Cardiac fibroblast (primary cell): ENCODE measurements at regions not wholly inside any gene's neighbourhood (a gene's known extent, or its start where the extent isn't known, plus 50 kb on each side); places are given as distances from the start of the nearest gene placed in this dataset.

ENCODE experiments used
- DNase-seq, 2 donors: peaks; one replicate each; pipeline versions ENCODE4 v3.0.0 to v3.0.0-alpha.2; 2010; ENCODE audit warnings: low read depth in 2 of 2
- H3K4me3 ChIP-seq, 2 donors: replicated peaks in 1 of 2; 1 replicate in 1 of 2; 2 replicates in 1 of 2; pipeline ENCODE4 v1.5.1; 2011; ENCODE audit warnings: low read depth in 2 of 2, low read length in 2 of 2, mild to moderate bottlenecking in 2 of 2, moderate library complexity in 1 of 2
- CTCF ChIP-seq: IDR thresholded peaks from one replicate; pipeline ENCODE4 v1.5.1; 2011; ENCODE audit warnings: low read depth, mild to moderate bottlenecking, low read length, inconsistent platforms

- no peak for TF ChIP-seq CTCF
Observed at GRCh38 chr9:13022756-13023155, 247.9 kb downstream of the LURAP1L start.

GRCh38 chr9:13023498-13023897 is 248.7 kb downstream of the LURAP1L start:
- no peak for TF ChIP-seq CTCF
- DNase-seq = peak in 1 of 2 donors; percentile 59
- H3K4me3 ChIP-seq = no peak overlapping the region

More at GRCh38 chr9:13022756-13023155, 247.9 kb downstream of the LURAP1L start:
- DNase-seq = peak in 1 of 2 donors; percentile 12
- H3K4me3 ChIP-seq = no peak overlapping the region

- DNase-seq = no peak
- no peak for TF ChIP-seq CTCF
Observed at GRCh38 chr9:13026956-13027355, 252.1 kb downstream of the LURAP1L start.

DNA sequence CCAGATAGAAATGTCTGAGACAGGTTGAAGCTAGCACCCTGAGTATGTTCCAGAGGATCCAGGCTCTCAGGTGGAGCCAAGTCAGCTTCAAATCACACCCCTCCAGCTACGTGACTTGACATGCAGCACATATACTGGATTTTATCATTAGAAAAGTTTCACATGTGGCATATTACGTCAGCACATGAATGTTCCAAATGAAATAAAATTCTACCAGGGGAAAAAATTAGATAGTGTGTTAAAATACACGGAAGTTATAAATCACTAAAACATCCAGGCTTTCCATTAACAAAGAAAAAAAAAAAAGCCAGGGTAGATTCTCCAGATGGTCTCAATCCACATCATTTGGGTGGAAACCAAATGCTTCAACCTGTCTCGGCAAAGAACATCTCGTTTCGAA is 251.6 kb downstream of the MPDZ start:
- TF ChIP-seq CTCF = no peak
- no peak overlapping the region for H3K4me3 ChIP-seq
- no peak for DNase-seq

More at GRCh38 chr9:13026956-13027355, 252.1 kb downstream of the LURAP1L start:
- H3K4me3 ChIP-seq = no peak overlapping the region

DNA sequence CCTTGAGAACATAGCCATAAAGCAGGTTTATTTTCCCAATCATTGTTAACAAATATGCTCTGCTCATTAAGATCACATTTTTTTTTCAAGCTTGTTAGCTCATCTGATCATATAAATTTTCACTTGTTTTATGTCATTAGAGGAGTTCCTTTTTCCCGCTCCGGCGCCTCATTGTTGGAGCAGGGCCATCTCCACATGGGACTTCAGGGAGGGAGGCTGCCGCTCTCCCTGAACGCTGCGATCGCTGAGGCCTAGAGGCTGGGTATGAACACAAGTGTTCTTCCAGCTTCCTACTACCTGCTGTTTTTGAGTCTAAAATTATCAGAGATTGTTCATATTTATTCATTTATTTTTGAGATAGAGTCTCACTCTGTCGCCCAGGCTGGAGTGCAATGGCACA is 246.9 kb downstream of the MPDZ start:
- no peak for TF ChIP-seq CTCF
- DNase-seq = no peak
- H3K4me3 ChIP-seq = no peak overlapping the region

DNA sequence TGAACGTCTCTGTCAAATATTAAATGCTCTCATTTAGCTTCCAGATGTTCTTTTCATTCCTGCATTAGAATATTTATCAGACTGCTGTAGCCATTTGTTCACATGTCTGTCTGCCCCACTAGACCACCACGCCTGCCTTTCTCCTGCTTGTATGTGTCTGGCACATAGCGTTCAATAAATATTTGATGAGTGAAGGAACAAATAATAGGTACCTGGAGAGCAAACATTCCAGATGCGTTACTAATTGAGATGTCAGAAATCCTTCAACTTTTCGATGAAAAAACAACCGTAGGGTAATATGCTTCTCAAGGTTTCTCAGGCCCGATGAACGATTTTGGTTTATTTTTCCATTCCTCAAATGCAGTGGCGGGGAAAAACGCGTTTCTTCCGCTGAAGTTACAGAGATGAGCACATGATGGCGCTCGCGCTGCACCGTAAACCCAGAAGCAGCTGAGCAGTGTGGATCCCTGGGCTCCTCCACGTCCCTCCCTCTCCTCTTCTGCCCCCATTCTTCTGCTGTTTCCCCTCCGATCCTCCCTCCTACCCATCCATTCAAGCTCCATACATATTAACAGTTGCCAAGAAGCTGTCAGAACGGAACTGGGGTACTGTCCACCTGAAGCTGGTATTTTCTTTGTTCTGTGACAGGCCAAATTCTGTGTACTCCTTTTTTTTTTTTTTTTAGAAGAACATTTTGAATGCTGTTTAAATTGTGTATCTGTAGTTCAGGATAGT is 245.4 kb downstream of the MPDZ start:
- TF ChIP-seq CTCF = peak; percentile 75
- peak; percentile 76 to 81 for DNase-seq
- peak overlapping the region; percentile 26 to 36 for H3K4me3 ChIP-seq

- peak overlapping the region in 1 of 2 donors; percentile 26 for H3K4me3 ChIP-seq
- no peak for DNase-seq
- no peak for TF ChIP-seq CTCF
Observed at GRCh38 chr9:13034694-13035002, 244.8 kb downstream of the MPDZ start.
